OCI-LY3 (cell line): ENCODE measurements at regions not wholly inside any gene's neighbourhood (a gene's known extent, or its start where the extent isn't known, plus 50 kb on each side); places are given as distances from the start of the nearest gene placed in this dataset.

Experiments
- EZH2phosphoT487 ChIP-seq: fragments of 200-600 bp; shearing (Covaris generic); IDR thresholded peaks from 2 replicates; pipeline ENCODE4 v1.6.1; 2018; ENCODE audit warnings: antibody characterized with exemption, mixed run types, low read depth
- TF ChIP-seq, protein P1 (sequence below): fragments of 200-600, 300-600 bp; sonication (generic); IDR thresholded peaks from 2 replicates; pipeline ENCODE4 v1.5.1; 2014; ENCODE audit warnings: antibody characterized with exemption, low read length, low read depth

DNA sequence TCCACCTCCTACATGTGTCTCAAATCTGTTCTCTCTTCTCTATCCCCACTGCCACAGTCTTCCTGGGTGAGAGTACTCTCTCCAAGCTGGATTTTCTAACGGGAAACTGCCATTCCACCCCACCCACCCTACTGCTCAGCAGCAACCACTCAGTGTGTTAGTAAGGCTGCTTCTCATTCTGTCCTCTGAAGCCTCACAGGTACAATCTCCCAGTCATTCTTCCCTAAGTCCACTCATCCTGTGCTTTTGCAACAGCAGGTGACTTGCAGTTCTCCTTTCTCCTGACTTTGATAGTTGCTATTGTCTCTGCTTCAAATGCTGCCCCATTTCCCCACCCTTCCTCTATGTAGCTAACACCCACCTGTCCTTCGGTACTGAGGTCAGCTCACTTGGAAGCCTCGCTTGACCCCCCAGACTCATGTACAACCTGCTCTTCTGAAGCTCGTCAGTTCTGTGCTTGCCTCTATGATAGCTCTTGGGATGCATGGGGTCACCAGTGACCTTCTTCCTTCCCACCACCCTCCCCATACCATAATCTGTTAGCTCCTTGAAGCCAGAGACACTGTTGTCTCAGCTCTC, 188.9 kb downstream of the RRAGC start:
- TF ChIP-seq EZH2phosphoT487: no peak
- TF ChIP-seq, protein P1, sequence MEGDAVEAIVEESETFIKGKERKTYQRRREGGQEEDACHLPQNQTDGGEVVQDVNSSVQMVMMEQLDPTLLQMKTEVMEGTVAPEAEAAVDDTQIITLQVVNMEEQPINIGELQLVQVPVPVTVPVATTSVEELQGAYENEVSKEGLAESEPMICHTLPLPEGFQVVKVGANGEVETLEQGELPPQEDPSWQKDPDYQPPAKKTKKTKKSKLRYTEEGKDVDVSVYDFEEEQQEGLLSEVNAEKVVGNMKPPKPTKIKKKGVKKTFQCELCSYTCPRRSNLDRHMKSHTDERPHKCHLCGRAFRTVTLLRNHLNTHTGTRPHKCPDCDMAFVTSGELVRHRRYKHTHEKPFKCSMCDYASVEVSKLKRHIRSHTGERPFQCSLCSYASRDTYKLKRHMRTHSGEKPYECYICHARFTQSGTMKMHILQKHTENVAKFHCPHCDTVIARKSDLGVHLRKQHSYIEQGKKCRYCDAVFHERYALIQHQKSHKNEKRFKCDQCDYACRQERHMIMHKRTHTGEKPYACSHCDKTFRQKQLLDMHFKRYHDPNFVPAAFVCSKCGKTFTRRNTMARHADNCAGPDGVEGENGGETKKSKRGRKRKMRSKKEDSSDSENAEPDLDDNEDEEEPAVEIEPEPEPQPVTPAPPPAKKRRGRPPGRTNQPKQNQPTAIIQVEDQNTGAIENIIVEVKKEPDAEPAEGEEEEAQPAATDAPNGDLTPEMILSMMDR: no peak
